GM12872 (cell line): ENCODE measurements at regions not wholly inside any gene's neighbourhood (a gene's known extent, or its start where the extent isn't known, plus 50 kb on each side); places are given as distances from the start of the nearest gene placed in this dataset.

Experiments
- TF ChIP-seq, protein P1 (sequence below): IDR thresholded peaks from 3 replicates; pipeline ENCODE4 v1.5.1; 2011; ENCODE audit warnings: low read depth, mild to moderate bottlenecking, low read length, moderate library complexity; ENCODE audit not compliant: insufficient read depth

DNA sequence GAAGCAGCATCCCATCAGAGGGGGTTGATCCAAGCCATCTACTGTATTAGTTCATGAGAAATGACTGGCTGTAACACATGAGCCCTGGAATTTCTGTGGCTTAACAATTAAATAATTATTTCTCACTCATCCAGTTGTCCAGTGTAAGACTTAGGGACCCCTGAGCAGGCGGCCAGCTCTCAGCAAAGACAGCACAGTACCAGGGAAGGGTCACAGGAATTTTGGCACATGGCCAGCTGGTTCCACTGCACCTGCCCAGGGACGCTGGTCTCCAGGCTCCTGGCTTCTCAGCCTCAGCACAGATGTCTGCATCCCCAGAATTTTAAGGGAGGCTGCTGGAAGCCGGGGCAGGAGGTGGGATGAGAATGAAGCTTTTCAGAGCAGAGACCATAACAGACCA, 93.7 kb upstream of the DHRSX start:
- TF ChIP-seq, protein P1, sequence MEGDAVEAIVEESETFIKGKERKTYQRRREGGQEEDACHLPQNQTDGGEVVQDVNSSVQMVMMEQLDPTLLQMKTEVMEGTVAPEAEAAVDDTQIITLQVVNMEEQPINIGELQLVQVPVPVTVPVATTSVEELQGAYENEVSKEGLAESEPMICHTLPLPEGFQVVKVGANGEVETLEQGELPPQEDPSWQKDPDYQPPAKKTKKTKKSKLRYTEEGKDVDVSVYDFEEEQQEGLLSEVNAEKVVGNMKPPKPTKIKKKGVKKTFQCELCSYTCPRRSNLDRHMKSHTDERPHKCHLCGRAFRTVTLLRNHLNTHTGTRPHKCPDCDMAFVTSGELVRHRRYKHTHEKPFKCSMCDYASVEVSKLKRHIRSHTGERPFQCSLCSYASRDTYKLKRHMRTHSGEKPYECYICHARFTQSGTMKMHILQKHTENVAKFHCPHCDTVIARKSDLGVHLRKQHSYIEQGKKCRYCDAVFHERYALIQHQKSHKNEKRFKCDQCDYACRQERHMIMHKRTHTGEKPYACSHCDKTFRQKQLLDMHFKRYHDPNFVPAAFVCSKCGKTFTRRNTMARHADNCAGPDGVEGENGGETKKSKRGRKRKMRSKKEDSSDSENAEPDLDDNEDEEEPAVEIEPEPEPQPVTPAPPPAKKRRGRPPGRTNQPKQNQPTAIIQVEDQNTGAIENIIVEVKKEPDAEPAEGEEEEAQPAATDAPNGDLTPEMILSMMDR, result no peak

DNA sequence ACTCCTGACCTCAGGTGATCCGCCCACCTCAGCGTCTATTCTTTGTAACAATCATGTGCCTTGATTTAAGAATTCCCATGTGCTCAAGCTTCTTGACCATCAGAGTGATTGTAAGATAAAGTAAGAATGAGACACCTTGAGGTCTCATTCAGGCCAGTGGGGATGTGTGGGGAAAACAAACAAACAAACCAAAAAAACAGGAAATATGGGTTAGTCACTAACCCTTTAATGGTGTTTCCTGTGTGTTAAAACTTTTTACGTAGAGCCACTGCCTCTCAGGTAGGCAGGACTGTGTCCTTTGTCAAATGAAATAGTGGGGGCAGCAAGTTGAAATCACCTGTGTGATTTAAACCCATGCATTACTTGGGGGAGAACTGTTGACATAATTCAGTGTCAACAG, 91.5 kb upstream of the DHRSX start:
- TF ChIP-seq, protein P1, result no peak

DNA sequence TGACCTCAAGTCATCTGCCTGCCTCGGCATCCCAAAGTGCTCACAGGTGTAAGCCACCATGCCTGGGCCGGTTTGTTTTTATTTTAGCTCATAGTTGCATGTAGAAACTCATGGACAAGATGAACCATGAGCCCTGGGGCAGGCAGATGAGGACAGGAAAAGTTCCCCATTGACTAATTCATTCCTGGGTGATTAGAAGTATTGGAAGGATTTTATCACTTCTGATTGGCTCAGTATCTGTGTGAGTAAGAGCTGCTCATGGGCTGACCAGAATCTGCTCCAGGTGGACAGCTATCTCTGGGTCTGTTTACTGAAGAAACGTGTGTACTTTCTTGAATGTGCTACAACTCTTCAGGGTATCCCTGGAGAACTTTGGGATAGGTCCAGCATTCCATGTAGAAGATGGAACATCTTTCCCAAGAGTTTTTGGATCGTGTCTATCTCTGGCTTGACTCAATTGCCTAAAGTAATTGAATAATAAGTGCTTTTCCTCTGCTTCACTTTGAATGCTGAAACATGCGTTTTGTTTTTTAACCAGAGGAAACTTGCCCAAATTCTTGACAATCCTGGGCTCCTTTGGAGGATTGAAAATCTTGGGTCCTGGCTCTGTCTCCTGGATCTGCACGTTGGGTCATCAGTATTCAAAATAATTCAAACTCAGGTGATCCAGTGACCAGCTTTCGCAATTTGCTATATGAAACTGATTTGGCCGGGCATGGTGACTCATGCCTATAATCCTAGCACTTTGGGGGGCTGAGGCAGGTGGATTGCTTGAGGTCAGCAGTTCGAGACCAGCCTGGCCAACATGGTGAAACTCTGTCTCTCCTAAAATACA, 88.6 kb upstream of the DHRSX start:
- TF ChIP-seq, protein P1, result no peak

DNA sequence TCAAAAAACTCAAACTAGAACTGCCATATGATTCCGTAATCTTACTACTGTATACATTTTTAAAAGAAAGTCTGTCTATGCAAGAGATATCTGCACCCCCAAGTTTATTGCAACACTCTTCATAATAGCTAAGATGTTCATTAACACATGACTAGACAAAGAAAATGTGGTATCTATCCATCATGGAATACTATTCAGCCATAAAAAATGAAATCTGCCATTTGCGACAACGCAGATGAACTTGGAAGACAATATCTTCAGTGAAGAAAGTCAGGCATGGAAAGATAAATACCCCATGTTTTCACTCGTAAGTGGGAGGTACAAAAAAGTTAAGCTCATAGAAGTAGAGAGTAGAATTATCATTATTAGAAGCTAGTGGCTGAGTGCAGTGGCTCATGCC, 87.3 kb upstream of the DHRSX start:
- TF ChIP-seq, protein P1, result no peak

DNA sequence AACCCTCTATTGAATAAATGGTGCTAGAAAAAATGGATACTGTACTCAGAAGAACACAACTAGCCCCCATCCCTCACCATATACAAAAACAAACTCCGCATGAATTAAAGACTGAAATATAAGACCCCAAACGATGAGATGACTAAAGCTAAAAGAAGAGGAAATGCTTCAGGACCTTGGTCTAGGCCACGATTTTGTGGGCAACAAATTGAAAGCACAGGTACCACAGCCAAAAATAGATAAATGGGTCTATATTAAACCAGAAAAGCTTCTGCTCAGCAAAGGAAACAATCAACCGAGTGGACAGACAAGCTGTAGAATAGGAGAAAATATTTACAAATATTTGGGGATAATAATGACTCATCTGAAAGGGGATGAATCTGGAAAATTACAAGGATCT, 86.4 kb upstream of the DHRSX start:
- TF ChIP-seq, protein P1, result no peak

DNA sequence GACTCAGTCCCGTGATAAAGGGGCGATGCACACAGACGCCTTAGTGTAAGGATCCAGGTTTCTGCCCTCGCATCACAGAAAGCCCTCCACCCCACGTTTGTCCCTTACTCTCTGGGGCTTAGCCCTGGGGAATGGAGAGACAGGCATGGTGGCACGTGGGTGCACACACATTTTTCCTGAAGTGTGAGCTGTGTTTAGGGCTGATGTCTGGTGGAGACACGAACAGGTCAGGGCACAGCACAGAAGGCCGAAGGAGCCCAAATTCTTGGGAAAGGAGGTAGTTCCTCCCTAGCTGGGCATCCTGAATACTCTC, 84.3 kb upstream of the DHRSX start:
- TF ChIP-seq, protein P1, result no peak

DNA sequence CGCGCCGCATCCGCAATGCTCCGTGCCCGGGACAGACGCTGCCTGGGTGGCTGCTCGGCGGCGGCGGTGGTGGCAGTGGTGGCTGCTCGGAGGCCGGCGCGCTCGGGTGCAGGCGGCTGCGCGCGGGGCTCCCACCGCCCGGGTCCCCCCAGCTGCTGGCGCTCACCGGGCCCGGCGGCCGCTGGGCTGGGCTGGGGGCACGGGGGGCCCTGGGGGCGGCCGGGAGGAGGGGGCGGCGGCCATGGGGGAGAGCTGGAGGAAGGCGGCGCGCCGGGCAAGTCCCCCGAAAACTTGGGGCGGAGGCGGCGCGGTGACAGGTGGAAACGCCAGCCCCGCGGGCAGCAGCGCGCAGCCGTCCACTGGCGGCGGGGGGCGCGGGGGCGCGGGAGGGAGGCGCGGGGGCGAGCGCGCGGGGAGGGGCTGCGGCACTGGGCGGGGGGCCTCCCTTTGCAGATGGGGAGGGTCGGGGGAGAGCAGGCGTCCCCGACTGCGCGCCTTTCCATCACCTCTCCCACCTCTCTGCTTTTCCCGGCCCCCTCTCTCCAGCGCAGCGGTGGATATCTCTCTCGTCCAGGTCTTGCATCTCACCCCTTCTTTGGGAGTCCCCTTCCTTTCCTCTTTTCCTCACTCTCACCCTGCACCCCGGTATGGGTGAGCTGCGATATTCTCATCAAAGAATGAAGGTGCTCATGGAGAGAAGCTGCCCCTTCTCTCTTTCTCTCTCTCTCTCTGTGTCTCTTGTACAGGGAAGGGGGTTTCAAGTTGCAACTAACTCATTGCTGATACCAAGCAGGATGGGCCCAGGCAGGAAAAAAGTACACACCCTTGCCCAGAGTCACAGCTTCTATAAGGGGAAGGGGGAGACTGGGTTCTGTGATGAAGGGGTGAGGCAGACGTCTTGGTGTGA, 83.7 kb upstream of the DHRSX start:
- TF ChIP-seq, protein P1, result no peak
